ENCODE measurements at regions not wholly inside any gene's neighbourhood (a gene's known extent, or its start where the extent isn't known, plus 50 kb on each side); places are given as distances from the start of the nearest gene placed in this dataset.

DNA sequence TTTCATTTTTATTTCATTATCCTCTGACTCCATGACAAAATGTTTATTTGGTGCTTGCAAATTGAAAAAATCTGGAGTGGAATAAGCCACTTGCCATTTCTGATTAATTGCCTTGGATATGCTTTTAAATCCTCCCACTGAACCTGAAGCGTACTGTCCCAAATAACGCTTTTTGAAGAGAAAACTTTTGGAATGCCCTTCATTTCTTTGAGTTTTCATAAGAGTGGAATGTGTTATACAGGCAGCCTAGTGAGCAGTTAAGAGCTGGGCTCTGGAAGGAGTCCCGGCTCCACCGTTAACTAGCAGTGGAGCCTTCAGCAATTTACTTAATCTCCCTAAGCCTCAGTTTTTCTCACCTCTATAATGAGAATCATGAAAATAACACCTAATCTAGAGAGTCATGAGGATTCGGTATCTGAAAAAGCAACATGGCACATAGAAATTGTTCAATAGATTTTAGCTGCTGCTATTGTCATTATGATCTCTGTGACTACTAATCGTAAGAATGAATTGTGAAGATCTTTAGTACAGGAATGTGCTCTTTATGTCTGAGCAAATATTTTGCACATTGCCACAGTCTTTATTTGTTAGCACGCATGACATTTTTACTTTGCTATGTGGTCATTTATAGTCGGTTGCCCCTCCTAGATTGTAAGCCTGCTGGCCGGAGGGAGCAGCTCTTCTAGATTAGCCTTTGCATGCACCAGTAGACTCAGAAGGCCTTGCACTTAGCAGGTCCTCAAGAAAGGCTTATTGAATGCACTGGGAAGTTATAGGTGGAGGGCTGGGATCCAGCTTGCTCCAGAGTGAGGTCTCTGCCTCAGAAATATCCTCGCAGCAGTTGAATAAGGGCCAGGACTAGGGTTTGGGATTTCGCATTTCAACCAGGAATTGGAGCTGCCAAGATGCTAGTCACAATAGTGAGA is 59.4 kb downstream of the PLCE1 start:
- Mint-ChIP-seq H3K4me1 (ENCODE audit: unreplicated experiment) (no peaks in the 10 kb centered on the region), H3K27ac (ENCODE audit: unreplicated experiment) (no peak overlapping the region), H3K36me3 (ENCODE audit: unreplicated experiment) (no peaks in the 10 kb centered on the region), H3K4me3 (ENCODE audit: unreplicated experiment) (no peak overlapping the region), H3K27me3 (ENCODE audit: unreplicated experiment) (no peaks in the 10 kb centered on the region), H3K9me3 (ENCODE audit: unreplicated experiment) (no peaks in the 10 kb centered on the region)
- DNase-seq (ENCODE audit: extremely low spot score, unreplicated experiment), result no peak
- TF ChIP-seq CTCF (IDR thresholded peaks at IDR 0.05), result no peak

GRCh38 chr10:94059178-94059883 is 65.6 kb downstream of the PLCE1 start:
- no peaks in the 10 kb centered on the region for H3K4me1 Mint-ChIP-seq (ENCODE audit: unreplicated experiment)
- no peak for DNase-seq (ENCODE audit: extremely low spot score, unreplicated experiment)
- no peak overlapping the region for H3K4me3 Mint-ChIP-seq (ENCODE audit: unreplicated experiment)
- H3K9me3 Mint-ChIP-seq (ENCODE audit: unreplicated experiment), result no peaks in the 10 kb centered on the region
- TF ChIP-seq CTCF (IDR thresholded peaks at IDR 0.05), result no peak
- H3K36me3 Mint-ChIP-seq (ENCODE audit: unreplicated experiment), result no peaks in the 10 kb centered on the region
- no peak overlapping the region for H3K27ac Mint-ChIP-seq (ENCODE audit: unreplicated experiment)
- H3K27me3 Mint-ChIP-seq (ENCODE audit: unreplicated experiment), result no peaks in the 10 kb centered on the region

GRCh38 chr10:94061026-94061425 is 67.3 kb downstream of the PLCE1 start:
- Mint-ChIP-seq H3K4me1 (ENCODE audit: unreplicated experiment) (peaks cover 3% of the 10 kb centered on the region), H3K27me3 (ENCODE audit: unreplicated experiment) (no peaks in the 10 kb centered on the region), H3K27ac (ENCODE audit: unreplicated experiment) (no peak overlapping the region), H3K36me3 (ENCODE audit: unreplicated experiment) (no peaks in the 10 kb centered on the region), H3K9me3 (ENCODE audit: unreplicated experiment) (no peaks in the 10 kb centered on the region), H3K4me3 (ENCODE audit: unreplicated experiment) (no peak overlapping the region)
- DNase-seq (ENCODE audit: extremely low spot score, unreplicated experiment), result no peak
- no peak for TF ChIP-seq CTCF (IDR thresholded peaks at IDR 0.05)

GRCh38 chr10:94062611-94063010 is 68.9 kb downstream of the PLCE1 start:
- no peaks in the 10 kb centered on the region for H3K36me3 Mint-ChIP-seq (ENCODE audit: unreplicated experiment)
- H3K27me3 Mint-ChIP-seq (ENCODE audit: unreplicated experiment), result no peaks in the 10 kb centered on the region
- peaks cover 3% of the 10 kb centered on the region for H3K4me1 Mint-ChIP-seq (ENCODE audit: unreplicated experiment)
- TF ChIP-seq CTCF (IDR thresholded peaks at IDR 0.05), result no peak
- no peak for DNase-seq (ENCODE audit: extremely low spot score, unreplicated experiment)
- H3K4me3 Mint-ChIP-seq (ENCODE audit: unreplicated experiment), result no peak overlapping the region
- no peak overlapping the region for H3K27ac Mint-ChIP-seq (ENCODE audit: unreplicated experiment)
- no peaks in the 10 kb centered on the region for H3K9me3 Mint-ChIP-seq (ENCODE audit: unreplicated experiment)

DNA sequence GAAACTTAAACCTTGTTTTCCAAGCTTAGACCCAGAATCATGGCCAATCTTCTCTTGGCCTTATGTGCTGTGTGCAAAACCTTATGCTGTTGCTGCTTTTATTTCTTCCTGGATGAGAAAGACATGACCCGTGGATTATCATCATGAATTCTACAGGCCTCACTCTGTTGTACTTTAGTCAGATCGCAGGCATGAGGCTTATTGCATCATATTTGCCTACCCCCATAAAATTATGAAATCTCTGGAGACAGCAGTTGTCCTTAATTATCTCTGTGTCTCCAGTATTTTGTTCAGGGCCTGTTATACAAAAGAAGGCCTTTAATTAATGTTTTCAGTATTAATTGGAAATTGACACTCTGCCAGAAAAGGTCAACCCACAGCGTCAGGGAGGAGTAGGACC is 71.6 kb downstream of the PLCE1 start:
- TF ChIP-seq CTCF (IDR thresholded peaks at IDR 0.05), result no peak
- H3K4me1 Mint-ChIP-seq (ENCODE audit: unreplicated experiment), result peaks cover 5% of the 10 kb centered on the region
- no peak for DNase-seq (ENCODE audit: extremely low spot score, unreplicated experiment)
- H3K27me3 Mint-ChIP-seq (ENCODE audit: unreplicated experiment), result no peaks in the 10 kb centered on the region
- no peak overlapping the region for H3K27ac Mint-ChIP-seq (ENCODE audit: unreplicated experiment)
- H3K36me3 Mint-ChIP-seq (ENCODE audit: unreplicated experiment), result no peaks in the 10 kb centered on the region
- no peaks in the 10 kb centered on the region for H3K9me3 Mint-ChIP-seq (ENCODE audit: unreplicated experiment)
- no peak overlapping the region for H3K4me3 Mint-ChIP-seq (ENCODE audit: unreplicated experiment)
